HepG2 (cell line): ENCODE measurements at regions not wholly inside any gene's neighbourhood (a gene's known extent, or its start where the extent isn't known, plus 50 kb on each side); places are given as distances from the start of the nearest gene placed in this dataset.

Experiments
- ATAC-seq: fragments of 200-7000 bp; cut with Tn5 transposase; 3 replicates; pipeline ENCODE4 v1.9.1; 2020; ENCODE audit warnings: mild to moderate bottlenecking, moderate library complexity
- BruUV-seq: library from RNA; stranded (reverse); fragments of 400-500 nt; replicated peaks from 2 replicates; lab custom pipeline; 2021; lab: Mats Ljungman, UMichigan
- CTCF ChIA-PET: fragments of 300-600 bp; formaldehyde crosslinking; extraction: SDS; loops from one replicate; lab custom pipeline; 2021; ENCODE audit warnings: low total read pairs, inconsistent platforms, low intra/inter-chr PET ratio; lab: Yijun Ruan, JAX
- POLR2A ChIA-PET: fragments of 350-600 bp; sonication (Branson Sonifier 250); formaldehyde crosslinking; loops from one replicate; lab custom pipeline; 2020; ENCODE audit warnings: antibody characterized with exemption, inconsistent platforms; lab: Yijun Ruan, JAX
- DNase-seq: peaks from one replicate; pipeline ENCODE4 v3.0.0-alpha.2; 2015; ENCODE audit warnings: low spot score
- FAIRE-seq: peaks from 3 replicates; lab custom pipeline; 2011; peaks lifted over from hg19 to GRCh38; lab: Jason Lieb, UNC
- H2AFZ ChIP-seq: one replicate; pipeline ENCODE4 v1.6.1; 2011; ENCODE audit warnings: low read length, inconsistent platforms
- H3K27ac ChIP-seq: fragments of 300-600 bp; 3 replicates; pipeline ENCODE4 v1.8.0; 2011; ENCODE audit warnings: mixed run types, mild to moderate bottlenecking, mixed read lengths, low read length, inconsistent platforms; ENCODE audit not compliant: insufficient read depth; ENCODE audit errors: extremely low read length
- H3K27me3 ChIP-seq, 2 experiments: fragments of 200-600 bp in 1 of 2; 2 replicates in 1 of 2; 3 replicates in 1 of 2; pipeline versions ENCODE4 v1.6.0 to v1.8.0; 2011; ENCODE audit warnings: low read length in 2 of 2, mild to moderate bottlenecking in 2 of 2, moderate library complexity in 2 of 2, inconsistent platforms in 1 of 2; ENCODE audit not compliant: insufficient read depth in 2 of 2, control insufficient read depth in 1 of 2
- H3K36me3 ChIP-seq, 2 experiments: fragments of 200-600 bp in 1 of 2; replicated peaks in 1 of 2; 2 replicates in 1 of 2; 3 replicates in 1 of 2; pipeline versions ENCODE4 v1.5.1 to v1.8.0; 2011; ENCODE audit warnings: low read length in 2 of 2, inconsistent platforms in 1 of 2; ENCODE audit not compliant: insufficient read depth in 2 of 2, control insufficient read depth in 1 of 2
- H3K4me1 ChIP-seq: 2 replicates; pipeline ENCODE4 v1.5.1; 2012; ENCODE audit warnings: low read length, inconsistent platforms; ENCODE audit not compliant: insufficient read depth
- H3K4me2 ChIP-seq: 2 replicates; pipeline ENCODE4 v1.6.0; 2011; ENCODE audit warnings: low read depth, low read length, inconsistent platforms
- H3K4me3 ChIP-seq, 3 experiments: fragments of 200-600 bp in 1 of 3; sonication (generic), shearing (Covaris generic) in 1 of 3; replicated peaks in 1 of 3; 2 replicates each; pipeline ENCODE4 v1.5.1; 2011 to 2016; ENCODE audit warnings: low read length in 3 of 3, inconsistent platforms in 2 of 3, low read depth in 2 of 3, mild to moderate bottlenecking in 2 of 3, control low read depth in 1 of 3, mixed read lengths in 1 of 3; ENCODE audit not compliant: insufficient read depth in 1 of 3
- H3K79me2 ChIP-seq: one replicate; pipeline ENCODE4 v1.6.1; 2011; ENCODE audit warnings: low read length, inconsistent platforms; ENCODE audit not compliant: insufficient read depth
- H3K9ac ChIP-seq: 2 replicates; pipeline ENCODE4 v1.6.0; 2011; ENCODE audit warnings: mild to moderate bottlenecking, low read depth, low read length, inconsistent platforms; ENCODE audit not compliant: insufficient read depth
- H3K9me3 ChIP-seq: 2 replicates; pipeline ENCODE4 v1.5.1; 2012; ENCODE audit warnings: mild to moderate bottlenecking, low read length
- H4K20me1 ChIP-seq: 2 replicates; pipeline ENCODE4 v1.6.0; 2011; ENCODE audit warnings: inconsistent platforms, mild to moderate bottlenecking, low read length, moderate library complexity; ENCODE audit not compliant: insufficient read depth
- CBX5 ChIP-seq: sonication (generic); formaldehyde crosslinking; IDR thresholded peaks from 2 replicates; pipeline ENCODE4 v1.4.0; 2020; ENCODE audit warnings: missing genetic modification reagents, borderline replicate concordance
- FOSL1 ChIP-seq: sonication (generic); formaldehyde crosslinking; IDR thresholded peaks from 2 replicates; pipeline ENCODE4 v1.9.0; 2021; ENCODE audit warnings: missing genetic modification reagents, borderline replicate concordance
- HINFP ChIP-seq: sonication (generic); formaldehyde crosslinking; IDR thresholded peaks from 2 replicates; pipeline ENCODE4 v1.4.0; 2020; ENCODE audit warnings: low read depth, mild to moderate bottlenecking, missing genetic modification reagents
- KDM1A ChIP-seq: IDR thresholded peaks from 2 replicates; pipeline ENCODE4 v1.6.1; 2016; ENCODE audit warnings: missing compliant biosample characterization
- KDM2A ChIP-seq: sonication (generic); formaldehyde crosslinking; IDR thresholded peaks from 2 replicates; pipeline ENCODE4 v1.4.0; 2020; ENCODE audit warnings: low read depth, missing genetic modification reagents, borderline replicate concordance
- ZBTB21 ChIP-seq: sonication (generic); formaldehyde crosslinking; IDR thresholded peaks from 2 replicates; pipeline ENCODE4 v1.4.0; 2020; ENCODE audit warnings: missing genetic modification reagents
- ZBTB4 ChIP-seq: sonication (generic); formaldehyde crosslinking; IDR thresholded peaks from 2 replicates; pipeline ENCODE4 v1.4.0; 2020; ENCODE audit warnings: missing genetic modification reagents, mild to moderate bottlenecking, borderline replicate concordance
- ZNF207 ChIP-seq: fragments of 450-650 bp; IDR thresholded peaks from 2 replicates; pipeline ENCODE4 v1.6.1; 2016; ENCODE audit warnings: antibody characterized with exemption, borderline replicate concordance
- ZNF234 ChIP-seq: sonication (generic); formaldehyde crosslinking; conservative IDR thresholded peaks from 2 replicates; pipeline ENCODE4 v1.5.1; 2020; ENCODE audit warnings: mild to moderate bottlenecking, missing genetic modification reagents
- ZSCAN29 ChIP-seq: sonication (generic); formaldehyde crosslinking; conservative IDR thresholded peaks from 2 replicates; pipeline ENCODE4 v1.4.0; 2020; ENCODE audit warnings: mild to moderate bottlenecking, missing genetic modification reagents
- WGBS: methylation state at CpG from one replicate; pipeline ENCODE4 v1.1.6; 2017; ENCODE audit warnings: low lambda C conversion rate; 5-methylcytosine and 5-hydroxymethylcytosine counted together
- in situ Hi-C: cut with HindIII; loops from 2 replicates; pipeline ENCODE4 v1.10.0; 2017; ENCODE audit warnings: low pct_unique_long_range_greater_than_20kb; ENCODE audit not compliant: extremely low pct_ligation_motif_present
- intact Hi-C: fragments of 100-400 bp; cut with micrococcal nuclease; formaldehyde crosslinking; loops from one replicate; pipeline ENCODE4 v1.10.0; 2022; ENCODE audit not compliant: unreplicated experiment

- H3K36me3 ChIP-seq: no peaks in the 10 kb centered on the region
- CTCF ChIA-PET: no interaction called here
- ATAC-seq: no peak
- H2AFZ ChIP-seq: no peak overlapping the region
- in situ Hi-C loops: no loop called here
- DNase-seq: no peak
- POLR2A ChIA-PET: no interaction called here
- intact Hi-C loops: no loop called here
- no peaks in the 10 kb centered on the region for H3K27me3 ChIP-seq
- H4K20me1 ChIP-seq: no peaks in the 10 kb centered on the region
- no peaks in the 10 kb centered on the region for H3K79me2 ChIP-seq
- H3K9ac ChIP-seq: no peak overlapping the region
- no peaks in the 10 kb centered on the region for H3K4me1 ChIP-seq
- no peak overlapping the region for H3K4me2 ChIP-seq
- H3K27ac ChIP-seq: no peak overlapping the region
- 0% methylated on average over 2 of the region's 2 CpGs for WGBS
- no peak overlapping the region for H3K4me3 ChIP-seq
- no peaks in the 10 kb centered on the region for H3K9me3 ChIP-seq
- no peak for FAIRE-seq
- no peak for TF ChIP-seq KDM2A
- TF ChIP-seq, all 625 proteins: peak for 0
- BruUV-seq: no TSS peak
These were observed 218.6 kb upstream of the GK2 start for GRCh38 chr4:79626611-79627010.

- Histone ChIP-seq H4K20me1 (no peaks in the 10 kb centered on the region), H3K9me3 (no peaks in the 10 kb centered on the region), H3K4me1 (no peaks in the 10 kb centered on the region), H3K4me3 (no peak overlapping the region), H3K79me2 (no peaks in the 10 kb centered on the region), H2AFZ (no peak overlapping the region), H3K4me2 (no peak overlapping the region), H3K27ac (no peak overlapping the region), H3K36me3 (no peaks in the 10 kb centered on the region), H3K27me3 (no peaks in the 10 kb centered on the region), H3K9ac (no peak overlapping the region)
- FAIRE-seq (no peak), ATAC-seq (no peak), DNase-seq (no peak)
- intact Hi-C loops: no loop called here
- POLR2A ChIA-PET: no interaction called here
- in situ Hi-C loops: no loop called here
- 1% methylated on average over 5 of the region's 5 CpGs for WGBS
- CTCF ChIA-PET: no interaction called here
- no TSS peak for BruUV-seq
- TF ChIP-seq KDM1A (no peak), ZNF207 (no peak), ZBTB4 (no peak), FOSL1 (no peak), ZSCAN29 (no peak), CBX5 (no peak), HINFP (CRISPR knock-in tag) (no peak), ZBTB21 (CRISPR knock-in tag) (no peak), ZNF234 (no peak)
These were observed 218.1 kb upstream of the GK2 start for GRCh38 chr4:79626101-79626500.
